ENCODE measurements at regions not wholly inside any gene's neighbourhood (a gene's known extent, or its start where the extent isn't known, plus 50 kb on each side); places are given as distances from the start of the nearest gene placed in this dataset.

GRCh38 chr13:75055296-75055695, 426.7 kb downstream of the TBC1D4 start:
- TF ChIP-seq CTCF (conservative IDR thresholded peaks at IDR 0.05; ENCODE audit: low read depth, low read length) (no peak), EZH2 (IDR thresholded peaks at IDR 0.05; ENCODE audit: borderline replicate concordance, low read depth, low read length, poor library complexity, severe bottlenecking) (no peak)
